NCI-H526 treated with DMSO at 0.1 percent for 48 hours (cell line): ENCODE measurements at regions not wholly inside any gene's neighbourhood (a gene's known extent, or its start where the extent isn't known, plus 50 kb on each side); places are given as distances from the start of the nearest gene placed in this dataset.

ENCODE experiments used
- DNase-seq: peaks from one replicate; lab custom pipeline; 2025; lab: John Stamatoyannopoulos, UW

GRCh38 chr2:51111532-51111931 is 79.6 kb upstream of the NRXN1 start:
- no peak for DNase-seq

DNA sequence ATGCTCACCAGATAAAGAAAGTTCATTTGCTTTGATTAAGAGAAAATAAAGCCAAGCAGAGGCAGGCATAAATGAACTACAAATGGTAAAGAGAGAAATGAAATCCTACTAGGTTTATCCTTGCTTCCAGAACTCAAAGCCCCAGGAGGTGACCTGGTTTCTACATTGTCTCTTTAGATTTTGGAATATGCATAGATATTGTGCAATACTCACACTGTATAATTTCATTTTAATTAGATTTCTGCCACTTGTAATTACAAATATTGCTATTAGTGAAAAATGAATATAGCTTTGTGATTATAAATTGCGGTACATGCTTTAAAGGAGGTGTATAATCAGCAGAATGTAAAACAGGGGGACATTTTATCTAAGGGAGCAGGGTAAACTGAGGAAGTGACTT is 76.9 kb upstream of the NRXN1 start:
- DNase-seq = no peak

DNA sequence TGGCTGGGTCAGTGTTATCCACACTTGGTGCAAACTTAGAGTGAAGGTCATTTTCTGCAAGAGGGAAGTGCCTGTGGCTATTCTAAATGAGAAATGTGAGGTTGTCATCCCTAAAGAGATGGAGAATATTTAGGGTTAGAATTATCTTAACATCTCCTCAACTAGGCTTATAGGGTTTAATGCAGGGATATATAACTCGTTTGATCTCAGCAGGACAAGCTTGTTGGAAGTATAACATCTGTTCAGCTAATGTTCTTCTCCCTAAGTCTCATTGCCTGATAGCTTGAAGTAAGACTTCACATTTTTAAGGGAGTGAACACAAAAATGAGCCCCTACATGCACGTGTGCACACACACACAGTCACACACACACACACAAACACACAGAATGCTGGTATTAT is 75.9 kb upstream of the NRXN1 start:
- no peak for DNase-seq

GRCh38 chr2:51105811-51106210 is 73.9 kb upstream of the NRXN1 start:
- no peak for DNase-seq

- DNase-seq = no peak
These were observed 71.3 kb upstream of the NRXN1 start for GRCh38 chr2:51103205-51103604.

- no peak for DNase-seq
These were observed 61.1 kb upstream of the NRXN1 start for GRCh38 chr2:51093016-51093415.

- no peak for DNase-seq
These were observed 53.6 kb upstream of the NRXN1 start for GRCh38 chr2:51085420-51086068.

DNA sequence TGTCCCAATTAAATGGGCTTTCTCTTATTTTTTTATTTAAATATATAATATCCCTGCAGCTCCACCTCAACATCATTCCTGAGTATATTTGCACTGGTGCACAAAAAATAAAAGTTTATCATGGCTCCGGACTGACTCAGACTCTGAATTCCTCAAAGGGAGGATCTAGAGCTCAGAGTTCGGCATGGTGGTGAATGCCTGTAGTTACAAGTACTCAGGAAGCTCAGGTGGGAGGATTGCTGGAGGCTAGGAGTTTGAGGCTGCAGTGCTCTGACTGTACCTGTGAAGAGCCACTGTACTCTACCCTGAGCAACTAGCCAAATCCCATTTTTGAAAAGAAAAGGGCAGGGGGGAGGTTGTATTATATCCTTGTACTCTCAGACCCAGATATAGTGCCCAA is 52.8 kb upstream of the NRXN1 start:
- no peak for DNase-seq
